Femur (tissue), 1 donor: ENCODE measurements at regions not wholly inside any gene's neighbourhood (a gene's known extent, or its start where the extent isn't known, plus 50 kb on each side); places are given as distances from the start of the nearest gene placed in this dataset.

Source experiments
- DNase-seq: peaks from one replicate; pipeline ENCODE4 v3.0.0-alpha.2; 2017

- DNase-seq, result no peak
These were observed 60.9 kb upstream of the CHD1 start for GRCh38 chr5:98989727-98990126.

- DNase-seq, result no peak
These were observed 57.8 kb upstream of the CHD1 start for GRCh38 chr5:98986587-98986986.

GRCh38 chr5:98982880-98983279, 54.1 kb upstream of the CHD1 start:
- no peak for DNase-seq
